ENCODE measurements at regions not wholly inside any gene's neighbourhood (a gene's known extent, or its start where the extent isn't known, plus 50 kb on each side); places are given as distances from the start of the nearest gene placed in this dataset.

- DNase-seq (ENCODE audit: low spot score) = no peak
Observed at GRCh38 chr13:39233519-39233918, 195.3 kb downstream of the NHLRC3 start.

GRCh38 chr13:39244561-39245230 is 206.4 kb downstream of the NHLRC3 start:
- no peak for DNase-seq (ENCODE audit: low spot score)

GRCh38 chr13:39245688-39246087 is 207.4 kb downstream of the NHLRC3 start:
- DNase-seq (ENCODE audit: low spot score) = no peak

- DNase-seq (ENCODE audit: low spot score) = no peak
Observed at GRCh38 chr13:39249982-39250381, 211.7 kb downstream of the NHLRC3 start.

GRCh38 chr13:39250440-39250839 is 212.2 kb downstream of the NHLRC3 start:
- DNase-seq (ENCODE audit: low spot score) = no peak

GRCh38 chr13:39251340-39251739 is 213.1 kb downstream of the NHLRC3 start:
- DNase-seq (ENCODE audit: low spot score) = no peak

GRCh38 chr13:39253774-39254173 is 215.5 kb downstream of the NHLRC3 start:
- DNase-seq (ENCODE audit: low spot score) = no peak

- no peak for DNase-seq (ENCODE audit: low spot score)
Observed at GRCh38 chr13:39254601-39255000, 216.3 kb downstream of the NHLRC3 start.

- no peak for DNase-seq (ENCODE audit: low spot score)
Observed at GRCh38 chr13:39257642-39258041, 219.4 kb downstream of the NHLRC3 start.

GRCh38 chr13:39259371-39260140 is 221.3 kb downstream of the NHLRC3 start:
- no peak for DNase-seq (ENCODE audit: low spot score)

- peak; percentile 21 for DNase-seq (ENCODE audit: low spot score)
Observed at GRCh38 chr13:39263033-39263432, 224.8 kb downstream of the NHLRC3 start.

- DNase-seq (ENCODE audit: low spot score) = no peak
Observed at GRCh38 chr13:39263531-39263930, 225.3 kb downstream of the NHLRC3 start.

- DNase-seq (ENCODE audit: low spot score) = no peak
Observed at GRCh38 chr13:39266426-39266825, 228.2 kb downstream of the NHLRC3 start.

- no peak for DNase-seq (ENCODE audit: low spot score)
Observed at GRCh38 chr13:39268398-39268797, 230.1 kb downstream of the NHLRC3 start.

GRCh38 chr13:39269004-39269403 is 230.7 kb downstream of the NHLRC3 start:
- DNase-seq (ENCODE audit: low spot score) = no peak

GRCh38 chr13:39269411-39269810 is 231.2 kb downstream of the NHLRC3 start:
- DNase-seq (ENCODE audit: low spot score) = no peak

GRCh38 chr13:39272994-39273393 is 234.7 kb downstream of the NHLRC3 start:
- no peak for DNase-seq (ENCODE audit: low spot score)

- no peak for DNase-seq (ENCODE audit: low spot score)
Observed at GRCh38 chr13:39273953-39274738, 235.9 kb downstream of the NHLRC3 start.

GRCh38 chr13:39274739-39275325 is 236.6 kb downstream of the NHLRC3 start:
- DNase-seq (ENCODE audit: low spot score) = no peak

- no peak for DNase-seq (ENCODE audit: low spot score)
Observed at GRCh38 chr13:39279077-39279476, 240.8 kb downstream of the NHLRC3 start.

- DNase-seq (ENCODE audit: low spot score) = no peak
Observed at GRCh38 chr13:39281539-39282150, 243.4 kb downstream of the NHLRC3 start.

GRCh38 chr13:39282400-39282972 is 244.2 kb downstream of the NHLRC3 start:
- no peak for DNase-seq (ENCODE audit: low spot score)
